ENCODE measurements at regions not wholly inside any gene's neighbourhood (a gene's known extent, or its start where the extent isn't known, plus 50 kb on each side); places are given as distances from the start of the nearest gene placed in this dataset.

GRCh38 chr1:149846042-149846441 lies 53.3 kb upstream of the BOLA1 start:
- TF ChIP-seq SP1 (IDR thresholded peaks at IDR 0.05) = no peak
- TF ChIP-seq, protein P1, sequence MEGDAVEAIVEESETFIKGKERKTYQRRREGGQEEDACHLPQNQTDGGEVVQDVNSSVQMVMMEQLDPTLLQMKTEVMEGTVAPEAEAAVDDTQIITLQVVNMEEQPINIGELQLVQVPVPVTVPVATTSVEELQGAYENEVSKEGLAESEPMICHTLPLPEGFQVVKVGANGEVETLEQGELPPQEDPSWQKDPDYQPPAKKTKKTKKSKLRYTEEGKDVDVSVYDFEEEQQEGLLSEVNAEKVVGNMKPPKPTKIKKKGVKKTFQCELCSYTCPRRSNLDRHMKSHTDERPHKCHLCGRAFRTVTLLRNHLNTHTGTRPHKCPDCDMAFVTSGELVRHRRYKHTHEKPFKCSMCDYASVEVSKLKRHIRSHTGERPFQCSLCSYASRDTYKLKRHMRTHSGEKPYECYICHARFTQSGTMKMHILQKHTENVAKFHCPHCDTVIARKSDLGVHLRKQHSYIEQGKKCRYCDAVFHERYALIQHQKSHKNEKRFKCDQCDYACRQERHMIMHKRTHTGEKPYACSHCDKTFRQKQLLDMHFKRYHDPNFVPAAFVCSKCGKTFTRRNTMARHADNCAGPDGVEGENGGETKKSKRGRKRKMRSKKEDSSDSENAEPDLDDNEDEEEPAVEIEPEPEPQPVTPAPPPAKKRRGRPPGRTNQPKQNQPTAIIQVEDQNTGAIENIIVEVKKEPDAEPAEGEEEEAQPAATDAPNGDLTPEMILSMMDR (IDR thresholded peaks at IDR 0.05; ENCODE audit: low read depth, low read length, missing input control) = no peak
- TF ChIP-seq RAD21 (IDR thresholded peaks at IDR 0.05) = no peak
- no peak for TF ChIP-seq YY1 (IDR thresholded peaks at IDR 0.05)
- no peak for TF ChIP-seq JUND (IDR thresholded peaks at IDR 0.05)
- no peak for TF ChIP-seq TAF1 (conservative IDR thresholded peaks at IDR 0.05)
- TF ChIP-seq FOXA2 (IDR thresholded peaks at IDR 0.05) = no peak
- TF ChIP-seq, protein P2, sequence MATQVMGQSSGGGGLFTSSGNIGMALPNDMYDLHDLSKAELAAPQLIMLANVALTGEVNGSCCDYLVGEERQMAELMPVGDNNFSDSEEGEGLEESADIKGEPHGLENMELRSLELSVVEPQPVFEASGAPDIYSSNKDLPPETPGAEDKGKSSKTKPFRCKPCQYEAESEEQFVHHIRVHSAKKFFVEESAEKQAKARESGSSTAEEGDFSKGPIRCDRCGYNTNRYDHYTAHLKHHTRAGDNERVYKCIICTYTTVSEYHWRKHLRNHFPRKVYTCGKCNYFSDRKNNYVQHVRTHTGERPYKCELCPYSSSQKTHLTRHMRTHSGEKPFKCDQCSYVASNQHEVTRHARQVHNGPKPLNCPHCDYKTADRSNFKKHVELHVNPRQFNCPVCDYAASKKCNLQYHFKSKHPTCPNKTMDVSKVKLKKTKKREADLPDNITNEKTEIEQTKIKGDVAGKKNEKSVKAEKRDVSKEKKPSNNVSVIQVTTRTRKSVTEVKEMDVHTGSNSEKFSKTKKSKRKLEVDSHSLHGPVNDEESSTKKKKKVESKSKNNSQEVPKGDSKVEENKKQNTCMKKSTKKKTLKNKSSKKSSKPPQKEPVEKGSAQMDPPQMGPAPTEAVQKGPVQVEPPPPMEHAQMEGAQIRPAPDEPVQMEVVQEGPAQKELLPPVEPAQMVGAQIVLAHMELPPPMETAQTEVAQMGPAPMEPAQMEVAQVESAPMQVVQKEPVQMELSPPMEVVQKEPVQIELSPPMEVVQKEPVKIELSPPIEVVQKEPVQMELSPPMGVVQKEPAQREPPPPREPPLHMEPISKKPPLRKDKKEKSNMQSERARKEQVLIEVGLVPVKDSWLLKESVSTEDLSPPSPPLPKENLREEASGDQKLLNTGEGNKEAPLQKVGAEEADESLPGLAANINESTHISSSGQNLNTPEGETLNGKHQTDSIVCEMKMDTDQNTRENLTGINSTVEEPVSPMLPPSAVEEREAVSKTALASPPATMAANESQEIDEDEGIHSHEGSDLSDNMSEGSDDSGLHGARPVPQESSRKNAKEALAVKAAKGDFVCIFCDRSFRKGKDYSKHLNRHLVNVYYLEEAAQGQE (IDR thresholded peaks at IDR 0.05) = no peak

Data from liver (tissue), 3 donors.